Colon (tissue), 2 donors: ENCODE measurements at regions not wholly inside any gene's neighbourhood (a gene's known extent, or its start where the extent isn't known, plus 50 kb on each side); places are given as distances from the start of the nearest gene placed in this dataset.

Source experiments
- FAIRE-seq: peaks from 2 replicates; lab custom pipeline; 2012; peaks lifted over from hg19 to GRCh38; lab: Jason Lieb, UNC
- donor health status: control.
- donor health status: control.

GRCh38 chr4:12324965-12325364, 896.3 kb upstream of the HS3ST1 start:
- no peak for FAIRE-seq

- FAIRE-seq: no peak
Observed at GRCh38 chr4:12319765-12320164, 891.1 kb upstream of the HS3ST1 start.

GRCh38 chr4:12304905-12305304, 876.2 kb upstream of the HS3ST1 start:
- FAIRE-seq: no peak

- FAIRE-seq: no peak
Observed at GRCh38 chr4:12296366-12296765, 867.7 kb upstream of the HS3ST1 start.

GRCh38 chr4:12293906-12294525, 865.3 kb upstream of the HS3ST1 start:
- FAIRE-seq: no peak

- FAIRE-seq: no peak
Observed at GRCh38 chr4:12286351-12286750, 857.7 kb upstream of the HS3ST1 start.

- no peak for FAIRE-seq
Observed at GRCh38 chr4:12270546-12270945, 841.9 kb upstream of the HS3ST1 start.

- no peak for FAIRE-seq
Observed at GRCh38 chr4:12265554-12265953, 836.9 kb upstream of the HS3ST1 start.

- FAIRE-seq: no peak
Observed at GRCh38 chr4:12260453-12260852, 831.8 kb upstream of the HS3ST1 start.

- no peak for FAIRE-seq
Observed at GRCh38 chr4:12244973-12245372, 816.3 kb upstream of the HS3ST1 start.

GRCh38 chr4:12242354-12242753, 813.7 kb upstream of the HS3ST1 start:
- FAIRE-seq: no peak

- FAIRE-seq: no peak
Observed at GRCh38 chr4:12239897-12240636, 811.4 kb upstream of the HS3ST1 start.

- FAIRE-seq: no peak
Observed at GRCh38 chr4:12231098-12231497, 802.4 kb upstream of the HS3ST1 start.

GRCh38 chr4:12221031-12221430, 792.3 kb upstream of the HS3ST1 start:
- no peak for FAIRE-seq

GRCh38 chr4:12211636-12212035, 782.9 kb upstream of the HS3ST1 start:
- FAIRE-seq: no peak

- FAIRE-seq: no peak
Observed at GRCh38 chr4:12207396-12207795, 778.7 kb upstream of the HS3ST1 start.

GRCh38 chr4:12206091-12206490, 777.4 kb upstream of the HS3ST1 start:
- FAIRE-seq: no peak

- no peak for FAIRE-seq
Observed at GRCh38 chr4:12203945-12204344, 775.3 kb upstream of the HS3ST1 start.

- no peak for FAIRE-seq
Observed at GRCh38 chr4:12200226-12200625, 771.5 kb upstream of the HS3ST1 start.

GRCh38 chr4:12186526-12186925, 757.8 kb upstream of the HS3ST1 start:
- no peak for FAIRE-seq

- no peak for FAIRE-seq
Observed at GRCh38 chr4:12178614-12179610, 750.2 kb upstream of the HS3ST1 start.

GRCh38 chr4:12177416-12177815, 748.7 kb upstream of the HS3ST1 start:
- FAIRE-seq: no peak

- no peak for FAIRE-seq
Observed at GRCh38 chr4:12173496-12173895, 744.8 kb upstream of the HS3ST1 start.
